AG04449 (cell line): ENCODE measurements at regions not wholly inside any gene's neighbourhood (a gene's known extent, or its start where the extent isn't known, plus 50 kb on each side); places are given as distances from the start of the nearest gene placed in this dataset.
"Not testable (repeated sequence)": the region's sequence is repeated elsewhere in the genome, so short reads cannot be mapped to it uniquely, and the experiment has no call there.

Source experiments
- CTCF ChIA-PET: fragments of 350-600 bp; formaldehyde crosslinking; extraction: SDS; loops from one replicate; lab custom pipeline; 2021; ENCODE audit warnings: antibody characterized with exemption; lab: Yijun Ruan, JAX
- POLR2A ChIA-PET: fragments of 400-600, 350-600 bp; formaldehyde crosslinking; extraction: SDS; loops from one replicate; lab custom pipeline; 2020; ENCODE audit warnings: antibody characterized with exemption, inconsistent platforms; lab: Yijun Ruan, JAX
- DNase-seq: peaks from one replicate; pipeline ENCODE4 v3.0.0-alpha.2; 2010; ENCODE audit warnings: low read depth, low spot score
- H3K4me3 ChIP-seq: 2 replicates; pipeline ENCODE4 v1.5.1; 2011; ENCODE audit warnings: low read depth, mild to moderate bottlenecking, control low read depth, low read length
- CTCF ChIP-seq: IDR thresholded peaks from one replicate; pipeline ENCODE4 v1.5.1; 2011; ENCODE audit warnings: mild to moderate bottlenecking, moderate library complexity, low read length, control low read depth, inconsistent platforms; ENCODE audit not compliant: insufficient read depth; ENCODE audit errors: missing control alignments

GRCh38 chr2:147293991-147294824 lies 550.6 kb upstream of the ACVR2A start:
- no peak for TF ChIP-seq CTCF
- ChIA-PET POLR2A (no interaction called here), CTCF (no interaction called here)
- H3K4me3 ChIP-seq = no peak overlapping the region
- DNase-seq = no peak

GRCh38 chr2:147288131-147288530 lies 556.7 kb upstream of the ACVR2A start:
- no peak for DNase-seq
- TF ChIP-seq CTCF = no peak
- POLR2A ChIA-PET = no interaction called here
- no peak overlapping the region for H3K4me3 ChIP-seq
- CTCF ChIA-PET = no interaction called here

GRCh38 chr2:147275943-147276342 lies 568.9 kb upstream of the ACVR2A start:
- no peak overlapping the region for H3K4me3 ChIP-seq
- no peak for DNase-seq
- no peak for TF ChIP-seq CTCF
- ChIA-PET CTCF (no interaction called here), POLR2A (no interaction called here)

- no peak overlapping the region for H3K4me3 ChIP-seq
- DNase-seq = no peak
- POLR2A ChIA-PET = no interaction called here
- CTCF ChIA-PET = no interaction called here
- no peak for TF ChIP-seq CTCF
These were observed 571.2 kb upstream of the ACVR2A start for GRCh38 chr2:147273628-147274027.

GRCh38 chr2:147273106-147273505 lies 571.7 kb upstream of the ACVR2A start:
- DNase-seq = no peak
- no peak for TF ChIP-seq CTCF
- CTCF ChIA-PET = no interaction called here
- H3K4me3 ChIP-seq = no peak overlapping the region
- POLR2A ChIA-PET = no interaction called here

- CTCF ChIA-PET = not testable (repeated sequence)
These were observed 575.2 kb upstream of the ACVR2A start for GRCh38 chr2:147269581-147269980.

GRCh38 chr2:147260241-147260640 lies 584.6 kb upstream of the ACVR2A start:
- no peak overlapping the region for H3K4me3 ChIP-seq
- POLR2A ChIA-PET = no interaction called here
- CTCF ChIA-PET = no interaction called here
- no peak for DNase-seq
- TF ChIP-seq CTCF = no peak

More at GRCh38 chr2:147269581-147269980, 575.2 kb upstream of the ACVR2A start:
- DNase-seq, H3K4me3 ChIP-seq, POLR2A ChIA-PET: not testable (repeated sequence)
